Erythroblast (primary cell): ENCODE measurements at regions not wholly inside any gene's neighbourhood (a gene's known extent, or its start where the extent isn't known, plus 50 kb on each side); places are given as distances from the start of the nearest gene placed in this dataset.

Source experiments
- GATA1 ChIP-seq: IDR thresholded peaks from 2 replicates; pipeline ENCODE4 v1.6.1; 2011; ENCODE audit warnings: low read depth, mild to moderate bottlenecking, control low read depth, low read length, moderate library complexity
- POLR2A ChIP-seq: IDR thresholded peaks from 2 replicates; pipeline ENCODE4 v1.6.1; 2011; ENCODE audit warnings: mild to moderate bottlenecking, low read length

DNA sequence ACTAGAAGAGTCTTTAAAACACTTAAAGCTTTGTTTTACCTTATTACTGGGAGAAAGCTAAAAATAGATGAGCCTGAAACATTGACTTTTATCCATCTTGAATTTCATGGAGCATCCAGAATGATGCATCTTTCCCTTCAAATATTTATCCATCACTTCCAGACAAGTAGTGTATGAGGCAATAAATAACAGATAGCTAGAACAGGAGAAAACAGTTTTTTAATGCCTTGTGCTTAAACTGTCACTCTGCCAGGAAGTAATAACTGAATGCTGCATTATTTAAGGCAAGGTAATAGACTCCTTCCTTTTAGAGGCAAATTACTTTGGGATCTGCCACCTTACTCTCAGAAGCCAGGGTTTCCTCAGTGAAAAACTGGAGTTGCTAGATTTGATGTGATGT lies 225.8 kb upstream of the NAALADL2 start:
- TF ChIP-seq POLR2A (no peak), GATA1 (no peak)
